HG03460 (cell line): ENCODE measurements at regions not wholly inside any gene's neighbourhood (a gene's known extent, or its start where the extent isn't known, plus 50 kb on each side); places are given as distances from the start of the nearest gene placed in this dataset.
A peak's percentile ranks its signal among the peaks of the same experiment; 100 is the strongest.

Source experiments
- ATAC-seq: cut with Tn5 transposase; IDR thresholded peaks from one replicate; pipeline ENCODE4 v1.9.1; 2021; ENCODE audit not compliant: unreplicated experiment

- ATAC-seq = no peak
Observed at GRCh38 chr2:21916934-21917522, 793.3 kb downstream of the TDRD15 start.

- no peak for ATAC-seq
Observed at GRCh38 chr2:21920721-21921120, 797.0 kb downstream of the TDRD15 start.

GRCh38 chr2:21924640-21925285, 801.0 kb downstream of the TDRD15 start:
- peak; percentile 91 for ATAC-seq

- ATAC-seq = no peak
Observed at GRCh38 chr2:21928292-21928691, 804.5 kb downstream of the TDRD15 start.

- no peak for ATAC-seq
Observed at GRCh38 chr2:21930226-21930625, 806.5 kb downstream of the TDRD15 start.

GRCh38 chr2:21939967-21940366, 816.2 kb downstream of the TDRD15 start:
- no peak for ATAC-seq

- ATAC-seq = no peak
Observed at GRCh38 chr2:21944536-21944935, 820.8 kb downstream of the TDRD15 start.

GRCh38 chr2:21945658-21946057, 821.9 kb downstream of the TDRD15 start:
- no peak for ATAC-seq

GRCh38 chr2:21947046-21947445, 823.3 kb downstream of the TDRD15 start:
- ATAC-seq = no peak

- no peak for ATAC-seq
Observed at GRCh38 chr2:21966139-21966538, 842.4 kb downstream of the TDRD15 start.

- no peak for ATAC-seq
Observed at GRCh38 chr2:21970971-21971370, 847.2 kb downstream of the TDRD15 start.

- ATAC-seq = no peak
Observed at GRCh38 chr2:21972586-21972985, 848.8 kb downstream of the TDRD15 start.

GRCh38 chr2:21981127-21981526, 857.4 kb downstream of the TDRD15 start:
- ATAC-seq = no peak

GRCh38 chr2:21993002-21993401, 869.2 kb downstream of the TDRD15 start:
- ATAC-seq = no peak

- ATAC-seq = no peak
Observed at GRCh38 chr2:21996339-21996738, 872.6 kb downstream of the TDRD15 start.

GRCh38 chr2:21999522-21999921, 875.8 kb downstream of the TDRD15 start:
- ATAC-seq = no peak

- no peak for ATAC-seq
Observed at GRCh38 chr2:22002066-22002465, 878.3 kb downstream of the TDRD15 start.

GRCh38 chr2:22003270-22003669, 879.5 kb downstream of the TDRD15 start:
- ATAC-seq = no peak

GRCh38 chr2:22011048-22011447, 887.3 kb downstream of the TDRD15 start:
- ATAC-seq = no peak

GRCh38 chr2:22020091-22020742, 896.4 kb downstream of the TDRD15 start:
- ATAC-seq = no peak

GRCh38 chr2:22027345-22028005, 903.7 kb downstream of the TDRD15 start:
- no peak for ATAC-seq

GRCh38 chr2:22035361-22035830, 911.6 kb downstream of the TDRD15 start:
- no peak for ATAC-seq
